HG03025 (cell line): ENCODE measurements at regions not wholly inside any gene's neighbourhood (a gene's known extent, or its start where the extent isn't known, plus 50 kb on each side); places are given as distances from the start of the nearest gene placed in this dataset.
A peak's percentile ranks its signal among the peaks of the same experiment; 100 is the strongest.
"Not testable (repeated sequence)": the region's sequence is repeated elsewhere in the genome, so short reads cannot be mapped to it uniquely, and the experiment has no call there.

Experiments used
- ATAC-seq: cut with Tn5 transposase; IDR thresholded peaks from one replicate; pipeline ENCODE4 v1.9.1; 2021; ENCODE audit warnings: mild to moderate bottlenecking, moderate library complexity; ENCODE audit not compliant: unreplicated experiment, low FRiP score

- ATAC-seq, result no peak
These were observed 799.5 kb upstream of the ADGRL3 start for GRCh38 chr4:60400593-60400992.

- ATAC-seq, result no peak
These were observed 796.1 kb upstream of the ADGRL3 start for GRCh38 chr4:60404027-60404426.

- no peak for ATAC-seq
These were observed 777.7 kb upstream of the ADGRL3 start for GRCh38 chr4:60422439-60422838.

GRCh38 chr4:60423573-60424184 lies 776.4 kb upstream of the ADGRL3 start:
- not testable (repeated sequence) for ATAC-seq

GRCh38 chr4:60432911-60433310 lies 767.2 kb upstream of the ADGRL3 start:
- no peak for ATAC-seq

GRCh38 chr4:60443068-60443467 lies 757.1 kb upstream of the ADGRL3 start:
- ATAC-seq, result no peak

GRCh38 chr4:60443796-60444195 lies 756.3 kb upstream of the ADGRL3 start:
- ATAC-seq, result no peak

- ATAC-seq, result no peak
These were observed 750.1 kb upstream of the ADGRL3 start for GRCh38 chr4:60450054-60450453.

- ATAC-seq, result no peak
These were observed 747.9 kb upstream of the ADGRL3 start for GRCh38 chr4:60452266-60452665.

- ATAC-seq, result no peak
These were observed 744.7 kb upstream of the ADGRL3 start for GRCh38 chr4:60455380-60455779.

GRCh38 chr4:60461551-60461950 lies 738.6 kb upstream of the ADGRL3 start:
- no peak for ATAC-seq

GRCh38 chr4:60463857-60464502 lies 736.1 kb upstream of the ADGRL3 start:
- ATAC-seq, result peak; percentile 79

- ATAC-seq, result no peak
These were observed 717.2 kb upstream of the ADGRL3 start for GRCh38 chr4:60482921-60483351.

GRCh38 chr4:60485276-60485675 lies 714.9 kb upstream of the ADGRL3 start:
- ATAC-seq, result no peak

- ATAC-seq, result not testable (repeated sequence)
These were observed 712.9 kb upstream of the ADGRL3 start for GRCh38 chr4:60487118-60487761.

GRCh38 chr4:60500810-60501209 lies 699.3 kb upstream of the ADGRL3 start:
- no peak for ATAC-seq

GRCh38 chr4:60502733-60503132 lies 697.4 kb upstream of the ADGRL3 start:
- no peak for ATAC-seq

- no peak for ATAC-seq
These were observed 694.1 kb upstream of the ADGRL3 start for GRCh38 chr4:60506061-60506460.

GRCh38 chr4:60522265-60522664 lies 677.9 kb upstream of the ADGRL3 start:
- no peak for ATAC-seq

GRCh38 chr4:60531776-60532379 lies 668.2 kb upstream of the ADGRL3 start:
- ATAC-seq, result no peak

GRCh38 chr4:60544981-60545380 lies 655.1 kb upstream of the ADGRL3 start:
- ATAC-seq, result no peak
